PC-9 (cell line): ENCODE measurements at regions not wholly inside any gene's neighbourhood (a gene's known extent, or its start where the extent isn't known, plus 50 kb on each side); places are given as distances from the start of the nearest gene placed in this dataset.

ENCODE experiments used
- BruUV-seq: library from RNA; stranded (reverse); fragments of 400-500 nt; replicated peaks from 2 replicates; lab custom pipeline; 2021; lab: Mats Ljungman, UMichigan
- CTCF ChIA-PET: fragments of 300-600 bp; sonication (Branson Sonifier 250); formaldehyde crosslinking; loops from one replicate; lab custom pipeline; 2022; ENCODE audit warnings: antibody characterized with exemption; lab: Charles Lee
- POLR2A ChIA-PET: fragments of 300-600 bp; sonication (Branson Sonifier 250); formaldehyde crosslinking; loops from one replicate; lab custom pipeline; 2022; ENCODE audit warnings: antibody characterized with exemption; ENCODE audit not compliant: unreplicated experiment; lab: Charles Lee
- DNase-seq, 2 experiments: peaks; one replicate each; pipeline versions ENCODE4 v3.0.0 to v3.0.0-alpha.2; 2015 to 2022; ENCODE audit warnings: mixed read lengths in 1 of 2
- H2AFZ ChIP-seq: fragments of 200-600 bp; sonication (generic); 2 replicates; pipeline ENCODE4 v1.8.1; 2017; ENCODE audit warnings: antibody characterized with exemption
- H3F3A ChIP-seq: fragments of 200-600 bp; sonication (generic); 2 replicates; pipeline ENCODE4 v1.8.1; 2017; ENCODE audit warnings: antibody characterized with exemption, mild to moderate bottlenecking, low read depth; ENCODE audit not compliant: insufficient read depth
- H3K27ac ChIP-seq: fragments of 200-600 bp; sonication (generic); 2 replicates; pipeline ENCODE4 v1.6.1; 2016; ENCODE audit warnings: mixed run types
- H3K27me3 ChIP-seq: fragments of 200-600 bp; sonication (generic); 2 replicates; pipeline ENCODE4 v1.6.1; 2016; ENCODE audit warnings: low read depth, mixed run types; ENCODE audit not compliant: insufficient read depth
- H3K36me3 ChIP-seq: fragments of 200-600 bp; sonication (generic); 2 replicates; pipeline ENCODE4 v1.6.1; 2016; ENCODE audit warnings: low read depth, mixed run types
- H3K4me1 ChIP-seq: fragments of 200-600 bp; sonication (generic); replicated peaks from 2 replicates; pipeline ENCODE4 v1.6.1; 2016; ENCODE audit warnings: mixed run types; ENCODE audit not compliant: insufficient read depth
- H3K4me2 ChIP-seq: fragments of 200-600 bp; sonication (generic); 2 replicates; pipeline ENCODE4 v1.6.1; 2017; ENCODE audit warnings: mixed run types
- H3K4me3 ChIP-seq: fragments of 200-600 bp; sonication (generic); 2 replicates; pipeline ENCODE4 v1.6.1; 2016; ENCODE audit warnings: mixed run types
- H3K79me2 ChIP-seq: fragments of 200-600 bp; sonication (generic); 2 replicates; pipeline ENCODE4 v1.6.1; 2017; ENCODE audit warnings: low read depth, mixed run types
- H3K9me2 ChIP-seq: fragments of 200-600 bp; sonication (generic); 2 replicates; pipeline ENCODE4 v1.8.1; 2017; ENCODE audit warnings: mild to moderate bottlenecking; ENCODE audit not compliant: insufficient read depth
- H3K9me3 ChIP-seq: fragments of 200-600 bp; sonication (generic); 2 replicates; pipeline ENCODE4 v1.8.1; 2016; ENCODE audit warnings: low read depth; ENCODE audit not compliant: insufficient read depth
- H4K20me1 ChIP-seq: fragments of 200-600 bp; sonication (generic); 2 replicates; pipeline ENCODE4 v1.8.1; 2017; ENCODE audit not compliant: insufficient read depth
- CTCF ChIP-seq: fragments of 200-600 bp; sonication (generic); conservative IDR thresholded peaks from 2 replicates; pipeline ENCODE4 v1.6.1; 2017; ENCODE audit warnings: mixed run types, antibody characterized with exemption, mild to moderate bottlenecking, moderate library complexity
- EZH2 ChIP-seq: fragments of 200-600 bp; sonication (generic); IDR thresholded peaks from 2 replicates; pipeline ENCODE4 v1.8.0; 2017; ENCODE audit warnings: antibody characterized with exemption, low read depth
- intact Hi-C: fragments of 100-400 bp; cut with micrococcal nuclease; formaldehyde crosslinking; loops from one replicate; pipeline ENCODE4 v1.10.0; 2022; ENCODE audit not compliant: unreplicated experiment

GRCh38 chr1:217261636-217262035 is 369.3 kb downstream of the GPATCH2 start:
- POLR2A ChIA-PET = no interaction called here
- CTCF ChIA-PET = no interaction called here
- Histone ChIP-seq H3K4me1 (no peaks in the 10 kb centered on the region), H3K4me3 (no peak overlapping the region), H3K27ac (no peak overlapping the region), H3K9me2 (no peaks in the 10 kb centered on the region), H4K20me1 (no peaks in the 10 kb centered on the region), H3F3A (no peaks in the 10 kb centered on the region), H3K4me2 (no peak overlapping the region), H3K79me2 (no peaks in the 10 kb centered on the region), H3K27me3 (no peaks in the 10 kb centered on the region), H3K9me3 (no peaks in the 10 kb centered on the region), H2AFZ (no peak overlapping the region), H3K36me3 (no peaks in the 10 kb centered on the region)
- TF ChIP-seq EZH2 (no peak), CTCF (no peak)
- DNase-seq = no peak
- no TSS peak for BruUV-seq
- intact Hi-C loops = no loop called here

GRCh38 chr1:217260676-217261075 is 370.2 kb downstream of the GPATCH2 start:
- Histone ChIP-seq H3F3A (no peaks in the 10 kb centered on the region), H3K79me2 (no peaks in the 10 kb centered on the region), H3K4me2 (no peak overlapping the region), H3K9me2 (no peaks in the 10 kb centered on the region), H3K27me3 (no peaks in the 10 kb centered on the region), H3K4me1 (no peaks in the 10 kb centered on the region), H2AFZ (no peak overlapping the region), H3K9me3 (no peaks in the 10 kb centered on the region), H4K20me1 (no peaks in the 10 kb centered on the region), H3K4me3 (no peak overlapping the region), H3K27ac (no peak overlapping the region), H3K36me3 (no peaks in the 10 kb centered on the region)
- DNase-seq = no peak
- BruUV-seq = no TSS peak
- POLR2A ChIA-PET = no interaction called here
- TF ChIP-seq CTCF (no peak), EZH2 (no peak)
- intact Hi-C loops = no loop called here
- CTCF ChIA-PET = no interaction called here

GRCh38 chr1:217253985-217254384 is 376.9 kb downstream of the GPATCH2 start:
- intact Hi-C loops = no loop called here
- ChIA-PET POLR2A (no interaction called here), CTCF (no interaction called here)
- no peaks in the 10 kb centered on the region for H3K79me2 ChIP-seq
- H3F3A ChIP-seq = no peaks in the 10 kb centered on the region
- H4K20me1 ChIP-seq = no peaks in the 10 kb centered on the region
- no peaks in the 10 kb centered on the region for H3K27me3 ChIP-seq
- TF ChIP-seq EZH2 = no peak
- TF ChIP-seq CTCF = no peak
- H3K27ac ChIP-seq = no peak overlapping the region
- peaks cover 4% of the 10 kb centered on the region; the same call in 1 of the 2 replicates for H3K9me3 ChIP-seq
- no peak overlapping the region for H3K4me2 ChIP-seq
- no peaks in the 10 kb centered on the region for H3K4me1 ChIP-seq
- no peak overlapping the region for H2AFZ ChIP-seq
- H3K4me3 ChIP-seq = no peak overlapping the region
- BruUV-seq = no TSS peak
- no peak for DNase-seq
- H3K36me3 ChIP-seq = no peaks in the 10 kb centered on the region
- H3K9me2 ChIP-seq = no peaks in the 10 kb centered on the region
